Hematopoietic multipotent progenitor cell treated with erythropoietin and hydrocortisone succinate and interleukin-3 and kit ligand, for 4 days (in vitro differentiated cells): ENCODE measurements at regions not wholly inside any gene's neighbourhood (a gene's known extent, or its start where the extent isn't known, plus 50 kb on each side); places are given as distances from the start of the nearest gene placed in this dataset.
"Not testable (repeated sequence)": the region's sequence is repeated elsewhere in the genome, so short reads cannot be mapped to it uniquely, and the experiment has no call there.

ENCODE experiments used
- DNase-seq: peaks from one replicate; pipeline ENCODE4 v3.0.0-alpha.2; 2015

- no peak for DNase-seq
Measured at GRCh38 chr13:111646456-111646855, 326.0 kb downstream of the TEX29 start.

- no peak for DNase-seq
Measured at GRCh38 chr13:111648885-111649284, 328.4 kb downstream of the TEX29 start.

GRCh38 chr13:111650626-111651025 is 330.2 kb downstream of the TEX29 start:
- no peak for DNase-seq

GRCh38 chr13:111652676-111653075 is 332.2 kb downstream of the TEX29 start:
- no peak for DNase-seq

- DNase-seq, result no peak
Measured at GRCh38 chr13:111654531-111654930, 334.1 kb downstream of the TEX29 start.

- no peak for DNase-seq
Measured at GRCh38 chr13:111656439-111656838, 336.0 kb downstream of the TEX29 start.

- DNase-seq, result no peak
Measured at GRCh38 chr13:111657013-111657412, 336.6 kb downstream of the TEX29 start.

GRCh38 chr13:111658145-111659100 is 338.0 kb downstream of the TEX29 start:
- no peak for DNase-seq

- DNase-seq, result no peak
Measured at GRCh38 chr13:111659219-111659775, 338.9 kb downstream of the TEX29 start.

- no peak for DNase-seq
Measured at GRCh38 chr13:111659842-111660241, 339.4 kb downstream of the TEX29 start.

GRCh38 chr13:111661052-111661451 is 340.6 kb downstream of the TEX29 start:
- no peak for DNase-seq

GRCh38 chr13:111661776-111662175 is 341.3 kb downstream of the TEX29 start:
- no peak for DNase-seq

- DNase-seq, result no peak
Measured at GRCh38 chr13:111662451-111662850, 342.0 kb downstream of the TEX29 start.

- DNase-seq, result no peak
Measured at GRCh38 chr13:111662895-111663294, 342.5 kb downstream of the TEX29 start.

GRCh38 chr13:111663505-111663904 is 343.1 kb downstream of the TEX29 start:
- DNase-seq, result no peak

GRCh38 chr13:111663953-111664421 is 343.5 kb downstream of the TEX29 start:
- DNase-seq, result no peak

GRCh38 chr13:111664696-111665095 is 344.3 kb downstream of the TEX29 start:
- DNase-seq, result no peak

GRCh38 chr13:111665691-111666095 is 345.3 kb downstream of the TEX29 start:
- DNase-seq, result no peak

GRCh38 chr13:111666164-111666776 is 345.8 kb downstream of the TEX29 start:
- DNase-seq, result no peak

GRCh38 chr13:111667757-111668156 is 347.3 kb downstream of the TEX29 start:
- DNase-seq, result no peak

- no peak for DNase-seq
Measured at GRCh38 chr13:111668451-111668850, 348.0 kb downstream of the TEX29 start.

GRCh38 chr13:111672198-111672597 is 351.8 kb downstream of the TEX29 start:
- DNase-seq, result not testable (repeated sequence)

GRCh38 chr13:111678120-111678882 is 357.9 kb downstream of the TEX29 start:
- DNase-seq, result not testable (repeated sequence)
